ENCODE measurements at regions not wholly inside any gene's neighbourhood (a gene's known extent, or its start where the extent isn't known, plus 50 kb on each side); places are given as distances from the start of the nearest gene placed in this dataset.
"Not testable (repeated sequence)": the region's sequence is repeated elsewhere in the genome, so short reads cannot be mapped to it uniquely, and the experiment has no call there.

DNA sequence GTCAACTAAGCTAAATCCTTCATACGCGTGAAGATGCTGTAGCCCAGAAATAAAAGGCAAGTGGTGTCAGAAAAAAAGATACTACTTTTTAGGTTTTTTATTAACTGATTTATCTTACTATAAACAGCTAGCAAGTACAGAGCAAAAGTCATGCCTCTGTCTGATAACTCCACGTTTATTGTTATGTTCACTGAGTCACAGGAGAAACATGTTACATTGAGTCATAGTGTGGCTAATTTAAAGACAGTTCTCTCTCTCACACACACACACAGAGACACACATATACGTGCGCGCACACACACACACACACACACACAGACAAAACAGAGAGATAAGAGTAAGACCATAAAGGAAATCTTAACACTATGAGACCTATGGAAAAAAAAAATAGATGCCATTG, 770.0 kb upstream of the CDH10 start:
- ATAC-seq (peak; percentile 80), DNase-seq (peak; percentile 72)
- CTCF ChIA-PET = no interaction called here
- Histone ChIP-seq H3K4me2 (ENCODE audit: low read length) (no peak overlapping the region), H2AFZ (ENCODE audit: low read length) (no peak overlapping the region), H3K27ac (ENCODE audit: low read length) (no peak overlapping the region), H4K20me1 (ENCODE audit: low read length) (no peaks in the 10 kb centered on the region), H3K79me2 (ENCODE audit: low read length) (no peaks in the 10 kb centered on the region), H3K9me2 (replicated peaks; ENCODE audit: low read length) (no peaks in the 10 kb centered on the region), H3K4me3 (ENCODE audit: low read length) (no peak overlapping the region), H3K36me3 (ENCODE audit: low read depth, low read length) (no peaks in the 10 kb centered on the region), H3K9ac (ENCODE audit: low read length) (no peak overlapping the region), H3K27me3 (ENCODE audit: low read length) (no peaks in the 10 kb centered on the region), H3K9me3 (ENCODE audit: low read length) (no peaks in the 10 kb centered on the region), H3F3A (ENCODE audit: low read length, unreplicated experiment) (no peaks in the 10 kb centered on the region), H3K4me1 (ENCODE audit: insufficient read depth, low read length) (no peaks in the 10 kb centered on the region; the same call in 1 of the 2 replicates)
- TF ChIP-seq, protein P1, sequence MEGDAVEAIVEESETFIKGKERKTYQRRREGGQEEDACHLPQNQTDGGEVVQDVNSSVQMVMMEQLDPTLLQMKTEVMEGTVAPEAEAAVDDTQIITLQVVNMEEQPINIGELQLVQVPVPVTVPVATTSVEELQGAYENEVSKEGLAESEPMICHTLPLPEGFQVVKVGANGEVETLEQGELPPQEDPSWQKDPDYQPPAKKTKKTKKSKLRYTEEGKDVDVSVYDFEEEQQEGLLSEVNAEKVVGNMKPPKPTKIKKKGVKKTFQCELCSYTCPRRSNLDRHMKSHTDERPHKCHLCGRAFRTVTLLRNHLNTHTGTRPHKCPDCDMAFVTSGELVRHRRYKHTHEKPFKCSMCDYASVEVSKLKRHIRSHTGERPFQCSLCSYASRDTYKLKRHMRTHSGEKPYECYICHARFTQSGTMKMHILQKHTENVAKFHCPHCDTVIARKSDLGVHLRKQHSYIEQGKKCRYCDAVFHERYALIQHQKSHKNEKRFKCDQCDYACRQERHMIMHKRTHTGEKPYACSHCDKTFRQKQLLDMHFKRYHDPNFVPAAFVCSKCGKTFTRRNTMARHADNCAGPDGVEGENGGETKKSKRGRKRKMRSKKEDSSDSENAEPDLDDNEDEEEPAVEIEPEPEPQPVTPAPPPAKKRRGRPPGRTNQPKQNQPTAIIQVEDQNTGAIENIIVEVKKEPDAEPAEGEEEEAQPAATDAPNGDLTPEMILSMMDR (conservative IDR thresholded peaks at IDR 0.05; ENCODE audit: low read depth, low read length) = no peak
- TF ChIP-seq EZH2 (IDR thresholded peaks at IDR 0.05; ENCODE audit: low read length, unreplicated experiment) (no peak), EZH2phosphoT487 (IDR thresholded peaks at IDR 0.05; ENCODE audit: borderline replicate concordance, low read length) (no peak)
- POLR2A ChIA-PET (ENCODE audit: unreplicated experiment) = no interaction called here
- intact Hi-C loops (cut with micrococcal nuclease) = no loop called here
- no TSS peak for BruUV-seq (replicated peaks)

DNA sequence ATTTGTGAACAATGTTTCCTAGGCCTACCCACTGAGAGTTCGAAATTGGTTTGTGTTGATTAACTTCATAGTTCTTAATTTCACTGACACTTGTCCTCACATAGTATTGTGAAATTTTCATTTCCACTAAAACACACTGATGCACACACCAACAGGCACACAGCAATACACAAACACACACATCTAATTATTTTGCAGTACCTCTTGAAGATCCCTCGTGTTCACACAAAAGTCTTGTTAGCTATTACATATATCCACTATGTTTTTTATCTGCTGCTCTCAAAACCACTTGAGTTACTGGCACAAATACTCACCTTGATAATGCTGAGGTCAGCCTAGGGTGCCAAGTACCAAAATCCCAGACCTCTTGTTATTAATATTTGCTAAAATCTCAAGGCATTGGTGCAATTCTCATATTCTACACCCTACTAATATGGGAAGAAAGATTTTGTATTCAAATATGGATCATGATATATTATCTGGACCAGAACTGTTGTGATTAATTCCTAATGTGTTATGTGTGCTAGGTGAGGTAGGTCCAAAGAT, 767.4 kb upstream of the CDH10 start:
- Histone ChIP-seq H3K27ac (ENCODE audit: low read length) (no peak overlapping the region), H3K9ac (ENCODE audit: low read length) (no peak overlapping the region), H3K36me3 (ENCODE audit: low read depth, low read length) (no peaks in the 10 kb centered on the region), H4K20me1 (ENCODE audit: low read length) (no peaks in the 10 kb centered on the region), H3K4me2 (ENCODE audit: low read length) (no peak overlapping the region), H3F3A (ENCODE audit: low read length, unreplicated experiment) (no peaks in the 10 kb centered on the region), H3K27me3 (ENCODE audit: low read length) (no peaks in the 10 kb centered on the region), H3K9me3 (ENCODE audit: low read length) (no peaks in the 10 kb centered on the region), H3K9me2 (replicated peaks; ENCODE audit: low read length) (no peaks in the 10 kb centered on the region), H2AFZ (ENCODE audit: low read length) (no peak overlapping the region), H3K4me3 (ENCODE audit: low read length) (no peak overlapping the region), H3K4me1 (ENCODE audit: insufficient read depth, low read length) (no peaks in the 10 kb centered on the region; the same call in 1 of the 2 replicates), H3K79me2 (ENCODE audit: low read length) (no peaks in the 10 kb centered on the region)
- no peak for TF ChIP-seq EZH2phosphoT487 (IDR thresholded peaks at IDR 0.05; ENCODE audit: borderline replicate concordance, low read length)
- no peak for TF ChIP-seq EZH2 (IDR thresholded peaks at IDR 0.05; ENCODE audit: low read length, unreplicated experiment)
- TF ChIP-seq, protein P1 (conservative IDR thresholded peaks at IDR 0.05; ENCODE audit: low read depth, low read length) = no peak
- DNase-seq (no peak), ATAC-seq (no peak)
- intact Hi-C loops (cut with micrococcal nuclease) = no loop called here
- ChIA-PET CTCF (no interaction called here), POLR2A (ENCODE audit: unreplicated experiment) (no interaction called here)
- BruUV-seq (replicated peaks) = no TSS peak

DNA sequence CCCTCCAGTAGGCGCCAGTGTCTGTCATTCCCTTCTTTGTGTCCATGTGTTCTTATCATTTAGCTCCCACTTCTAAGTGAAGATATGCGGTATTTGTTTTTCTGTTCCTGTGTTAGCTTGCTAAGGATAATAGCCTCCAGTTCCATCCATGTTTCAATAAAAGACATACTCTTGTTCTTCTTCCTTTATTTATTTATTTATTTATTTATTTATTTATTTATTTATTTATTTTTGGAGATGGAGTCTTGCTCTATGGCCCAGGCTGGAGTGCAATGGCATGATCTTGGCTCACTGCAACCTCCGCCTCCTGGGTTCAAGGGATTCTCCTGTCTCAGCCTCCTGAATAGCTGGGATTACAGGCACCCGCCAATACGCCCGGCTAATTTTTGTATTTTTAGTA, 762.6 kb upstream of the CDH10 start:
- CTCF ChIA-PET = interaction anchor here (0.6 kb wide), 1 partner anchor 669 kb away, joined by 4 read pairs; no protein-coding TSS in a partner anchor

More for the DNA sequence above, 762.6 kb upstream of the CDH10 start:
- ATAC-seq; BruUV-seq (replicated peaks); H3K36me3 ChIP-seq (ENCODE audit: low read depth, low read length); H3K4me2 ChIP-seq (ENCODE audit: low read length); H3K4me1 ChIP-seq (ENCODE audit: insufficient read depth, low read length); H3K27me3 ChIP-seq (ENCODE audit: low read length); H3K9me2 ChIP-seq (replicated peaks; ENCODE audit: low read length); H2AFZ ChIP-seq (ENCODE audit: low read length); H3K9me3 ChIP-seq (ENCODE audit: low read length); H3K79me2 ChIP-seq (ENCODE audit: low read length); intact Hi-C loops (cut with micrococcal nuclease); H3F3A ChIP-seq (ENCODE audit: low read length, unreplicated experiment); H3K27ac ChIP-seq (ENCODE audit: low read length); H3K4me3 ChIP-seq (ENCODE audit: low read length); H4K20me1 ChIP-seq (ENCODE audit: low read length); POLR2A ChIA-PET (ENCODE audit: unreplicated experiment); H3K9ac ChIP-seq (ENCODE audit: low read length); DNase-seq: not testable (repeated sequence)
